IMR-90 (cell line): ENCODE measurements at regions not wholly inside any gene's neighbourhood (a gene's known extent, or its start where the extent isn't known, plus 50 kb on each side); places are given as distances from the start of the nearest gene placed in this dataset.

ENCODE experiments used
- ATAC-seq: fragments of 200-7000 bp; cut with Tn5 transposase; 2 replicates; pipeline ENCODE4 v1.9.1; 2020; ENCODE audit warnings: low read depth, mild to moderate bottlenecking, moderate library complexity
- BruUV-seq: library from RNA; stranded (reverse); fragments of 400-500 nt; replicated peaks from 2 replicates; lab custom pipeline; 2021; lab: Mats Ljungman, UMichigan
- CTCF ChIA-PET: fragments of 300-600 bp; formaldehyde crosslinking; extraction: SDS; loops from one replicate; lab custom pipeline; 2021; ENCODE audit warnings: antibody characterized with exemption; lab: Yijun Ruan, JAX
- POLR2A ChIA-PET: fragments of 300-600 bp; sonication (Branson Sonifier 250); formaldehyde crosslinking; loops from one replicate; lab custom pipeline; 2022; ENCODE audit warnings: antibody characterized with exemption; ENCODE audit not compliant: unreplicated experiment; lab: Charles Lee
- DNase-seq: peaks from one replicate; pipeline ENCODE4 v3.0.0; 2013
- H2AFZ ChIP-seq: replicated peaks from 2 replicates; pipeline ENCODE3; 2013; ENCODE audit warnings: low read length, mild to moderate bottlenecking; ENCODE audit not compliant: poor library complexity
- H2AK5ac ChIP-seq: 2 replicates; pipeline ENCODE4 v1.6.1; 2013; ENCODE audit warnings: low read depth, low read length, inconsistent platforms
- H2AK9ac ChIP-seq: replicated peaks from 2 replicates; pipeline ENCODE3; 2013; ENCODE audit warnings: mild to moderate bottlenecking, low read depth, low read length, moderate library complexity; ENCODE audit not compliant: poor library complexity
- H2BK120ac ChIP-seq: 2 replicates; pipeline ENCODE4 v1.6.1; 2013; ENCODE audit warnings: low read depth, low read length, inconsistent platforms
- H2BK15ac ChIP-seq: 3 replicates; pipeline ENCODE4 v1.6.1; 2013; ENCODE audit warnings: low read depth, low read length, inconsistent platforms
- H2BK20ac ChIP-seq: 2 replicates; pipeline ENCODE4 v1.6.1; 2013; ENCODE audit warnings: low read depth, mild to moderate bottlenecking, inconsistent platforms, low read length, moderate library complexity
- H2BK5ac ChIP-seq: 2 replicates; pipeline ENCODE4 v1.6.1; 2013; ENCODE audit warnings: mild to moderate bottlenecking, low read depth, low read length, inconsistent platforms; ENCODE audit not compliant: poor library complexity, severe bottlenecking
- H3K14ac ChIP-seq: replicated peaks from 2 replicates; pipeline ENCODE4 v1.6.1; 2013; ENCODE audit warnings: low read depth, low read length, inconsistent platforms
- H3K18ac ChIP-seq: 2 replicates; pipeline ENCODE4 v1.6.1; 2013; ENCODE audit warnings: low read depth, low read length, control low read depth
- H3K23ac ChIP-seq: 2 replicates; pipeline ENCODE4 v1.6.1; 2013; ENCODE audit warnings: low read depth, low read length, inconsistent platforms
- H3K27ac ChIP-seq: 2 replicates; pipeline ENCODE4 v1.5.1; 2013; ENCODE audit warnings: mild to moderate bottlenecking, control low read depth, low read length; ENCODE audit not compliant: insufficient read depth
- H3K27me3 ChIP-seq: 2 replicates; pipeline ENCODE4 v1.6.1; 2013; ENCODE audit warnings: low read length; ENCODE audit not compliant: control insufficient read depth, insufficient read depth
- H3K36me3 ChIP-seq: 2 replicates; pipeline ENCODE4 v1.6.1; 2013; ENCODE audit warnings: low read length, mixed read lengths; ENCODE audit not compliant: control insufficient read depth, insufficient read depth
- H3K4ac ChIP-seq: 2 replicates; pipeline ENCODE4 v1.6.1; 2013; ENCODE audit warnings: low read depth, low read length, inconsistent platforms
- H3K4me1 ChIP-seq: 2 replicates; pipeline ENCODE4 v1.6.1; 2013; ENCODE audit warnings: low read length, mixed read lengths; ENCODE audit not compliant: control insufficient read depth, insufficient read depth
- H3K4me2 ChIP-seq: 2 replicates; pipeline ENCODE4 v1.6.1; 2013; ENCODE audit warnings: low read depth, mild to moderate bottlenecking, control low read depth, low read length, moderate library complexity
- H3K4me3 ChIP-seq: 2 replicates; pipeline ENCODE4 v1.5.1; 2013; ENCODE audit warnings: low read depth, mild to moderate bottlenecking, control low read depth, low read length, moderate library complexity; ENCODE audit not compliant: insufficient read depth
- H3K56ac ChIP-seq: 2 replicates; pipeline ENCODE4 v1.6.1; 2013; ENCODE audit warnings: low read length, inconsistent platforms; ENCODE audit not compliant: insufficient read depth; ENCODE audit errors: extremely low read depth
- H3K79me1 ChIP-seq, 2 experiments: 2 replicates each; pipeline ENCODE4 v1.6.1; 2013; ENCODE audit warnings: low read length in 2 of 2, inconsistent platforms in 1 of 2, low read depth in 1 of 2
- H3K9ac ChIP-seq: 2 replicates; pipeline ENCODE4 v1.6.1; 2013; ENCODE audit warnings: low read depth, low read length, control low read depth
- H3K9me1 ChIP-seq: 2 replicates; pipeline ENCODE4 v1.6.1; 2013; ENCODE audit warnings: low read length, inconsistent platforms; ENCODE audit not compliant: insufficient read depth
- H3K9me3 ChIP-seq: 2 replicates; pipeline ENCODE4 v1.6.1; 2013; ENCODE audit warnings: low read length; ENCODE audit not compliant: control insufficient read depth, insufficient read depth
- H4K20me1 ChIP-seq: 2 replicates; pipeline ENCODE4 v1.6.1; 2013; ENCODE audit warnings: low read length, inconsistent platforms; ENCODE audit not compliant: insufficient read depth
- H4K5ac ChIP-seq: 2 replicates; pipeline ENCODE4 v1.6.1; 2013; ENCODE audit warnings: mild to moderate bottlenecking, low read depth, low read length, control low read depth
- H4K8ac ChIP-seq, 2 experiments: 2 replicates each; pipeline ENCODE4 v1.6.1; 2013; ENCODE audit warnings: low read depth in 2 of 2, low read length in 2 of 2, control low read depth in 1 of 2, inconsistent platforms in 1 of 2
- H4K91ac ChIP-seq: 2 replicates; pipeline ENCODE4 v1.6.1; 2013; ENCODE audit warnings: low read depth, low read length, inconsistent platforms; ENCODE audit not compliant: insufficient read depth
- BHLHE40 ChIP-seq: fragments of 150-350 bp; IDR thresholded peaks from 2 replicates; pipeline ENCODE4 v1.6.1; 2016; ENCODE audit warnings: mild to moderate bottlenecking, low read depth, low read length
- CEBPB ChIP-seq: IDR thresholded peaks from 2 replicates; pipeline ENCODE4 v1.6.1; 2012; ENCODE audit warnings: low read depth, low read length, improper control_type of control experiment
- CHD1 ChIP-seq: IDR thresholded peaks from 2 replicates; pipeline ENCODE4 v1.6.1; 2012; ENCODE audit warnings: low read depth, low read length, improper control_type of control experiment
- FOS ChIP-seq: fragments of 150-350 bp; IDR thresholded peaks from 2 replicates; pipeline ENCODE4 v1.6.1; 2016; ENCODE audit warnings: low read depth, low read length
- MAFK ChIP-seq: IDR thresholded peaks from 2 replicates; pipeline ENCODE4 v1.6.1; 2012; ENCODE audit warnings: low read depth, low read length, improper control_type of control experiment
- NFE2L2 ChIP-seq: fragments of 150-350 bp; IDR thresholded peaks from 2 replicates; pipeline ENCODE4 v1.6.1; 2016; ENCODE audit warnings: low read depth, mild to moderate bottlenecking, low read length
- POLR2A ChIP-seq: IDR thresholded peaks from 2 replicates; pipeline ENCODE4 v1.6.1; 2012; ENCODE audit warnings: mild to moderate bottlenecking, low read depth, low read length
- RCOR1 ChIP-seq: IDR thresholded peaks from 2 replicates; pipeline ENCODE4 v1.6.1; 2012; ENCODE audit warnings: mild to moderate bottlenecking, low read length, improper control_type of control experiment; ENCODE audit not compliant: insufficient replicate concordance
- RFX5 ChIP-seq: IDR thresholded peaks from 2 replicates; pipeline ENCODE4 v1.8.0; 2012; ENCODE audit warnings: low read depth, mild to moderate bottlenecking, low read length, moderate library complexity
- SMC3 ChIP-seq: fragments of 150-350 bp; IDR thresholded peaks from 2 replicates; pipeline ENCODE4 v1.6.1; 2016; ENCODE audit warnings: low read depth, mild to moderate bottlenecking, antibody characterized with exemption, low read length, moderate library complexity
- WGBS, 2 experiments: methylation state at CpG; one replicate each; pipeline versions ENCODE4 v1.1.5 to v1.1.7; 2013; ENCODE audit warnings: missing lambda C conversion rate in 2 of 2; ENCODE audit not compliant: insufficient read length in 1 of 2; ENCODE audit errors: extremely low coverage in 2 of 2; 5-methylcytosine and 5-hydroxymethylcytosine counted together
- dilution Hi-C: fragments of 300-500 bp; cut with HindIII; formaldehyde crosslinking; loops from one replicate; pipeline ENCODE4 v1.14.3; 2018; ENCODE audit warnings: low sequenced_read_pairs; ENCODE audit not compliant: unreplicated experiment
- in situ Hi-C: fragments of 300-500 bp; cut with MboI; formaldehyde crosslinking; loops from 3 replicates; pipeline ENCODE4 v1.14.3; 2019; ENCODE audit warnings: low sequenced_read_pairs, inconsistent platforms, mixed read lengths
- intact Hi-C: fragments of 100-400 bp; cut with micrococcal nuclease; formaldehyde crosslinking; loops from 2 replicates; pipeline ENCODE4 v1.10.0; 2022
- TF ChIP-seq, protein P1 (sequence below): fragments of 150-350 bp; IDR thresholded peaks from 2 replicates; pipeline ENCODE4 v1.6.1; 2017; ENCODE audit warnings: mild to moderate bottlenecking, antibody characterized with exemption, low read length, low read depth
- TF ChIP-seq, protein P2 (sequence below): conservative IDR thresholded peaks from 2 replicates; pipeline ENCODE4 v1.5.1; 2012; ENCODE audit warnings: mild to moderate bottlenecking, low read depth, low read length, improper control_type of control experiment
- TF ChIP-seq, protein P3 (sequence below): fragments of 150-350 bp; IDR thresholded peaks from 2 replicates; pipeline ENCODE4 v1.6.1; 2016; ENCODE audit warnings: low read depth, mild to moderate bottlenecking, low read length, moderate library complexity, borderline replicate concordance

DNA sequence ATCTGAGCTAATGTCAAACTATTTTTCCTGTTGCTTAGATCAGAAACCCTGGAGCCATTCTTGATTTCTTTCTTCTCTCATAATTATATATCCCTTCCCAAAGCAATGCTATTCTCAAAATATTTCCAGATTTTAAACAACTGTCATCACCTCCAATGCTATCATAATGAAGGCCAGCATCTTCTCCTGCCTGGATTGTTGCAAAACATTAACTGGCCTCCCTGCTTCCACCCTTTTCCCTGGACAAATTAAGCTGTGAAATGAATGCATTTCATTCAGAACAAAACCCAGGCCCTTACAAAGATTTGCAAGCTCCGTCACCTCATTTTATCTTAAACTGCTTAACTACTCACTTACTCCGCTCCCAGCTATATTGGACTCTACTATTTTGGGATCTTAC, 535.3 kb upstream of the HS3ST5 start:
- dilution Hi-C loops = no loop called here

More for the DNA sequence above, 535.3 kb upstream of the HS3ST5 start:
- Histone ChIP-seq H3K4me2 (no peak overlapping the region), H2BK15ac (no peak overlapping the region), H2BK20ac (no peak overlapping the region), H4K8ac (no peak overlapping the region), H3K4ac (no peak overlapping the region), H2BK120ac (no peak overlapping the region), H3K9ac (no peak overlapping the region), H4K91ac (no peak overlapping the region), H3K9me3 (peaks cover 2% of the 10 kb centered on the region), H3K4me3 (no peak overlapping the region), H2AK5ac (no peak overlapping the region), H4K20me1 (no peaks in the 10 kb centered on the region), H4K5ac (no peak overlapping the region), H2BK5ac (no peak overlapping the region), H2AK9ac (no peak overlapping the region), H2AFZ (no peak overlapping the region), H3K36me3 (no peaks in the 10 kb centered on the region), H3K56ac (no peak overlapping the region), H3K4me1 (no peaks in the 10 kb centered on the region), H3K14ac (no peak overlapping the region), H3K27me3 (no peaks in the 10 kb centered on the region), H3K23ac (no peak overlapping the region), H3K9me1 (no peaks in the 10 kb centered on the region), H3K27ac (no peak overlapping the region), H3K18ac (no peak overlapping the region), H3K79me1 (no peaks in the 10 kb centered on the region)
- ChIA-PET POLR2A (no interaction called here), CTCF (no interaction called here)
- TF ChIP-seq CHD1 (no peak), POLR2A (no peak), BHLHE40 (no peak), FOS (no peak), NFE2L2 (no peak), MAFK (no peak), CEBPB (no peak), RFX5 (no peak), RCOR1 (no peak), SMC3 (no peak)
- TF ChIP-seq, protein P1, sequence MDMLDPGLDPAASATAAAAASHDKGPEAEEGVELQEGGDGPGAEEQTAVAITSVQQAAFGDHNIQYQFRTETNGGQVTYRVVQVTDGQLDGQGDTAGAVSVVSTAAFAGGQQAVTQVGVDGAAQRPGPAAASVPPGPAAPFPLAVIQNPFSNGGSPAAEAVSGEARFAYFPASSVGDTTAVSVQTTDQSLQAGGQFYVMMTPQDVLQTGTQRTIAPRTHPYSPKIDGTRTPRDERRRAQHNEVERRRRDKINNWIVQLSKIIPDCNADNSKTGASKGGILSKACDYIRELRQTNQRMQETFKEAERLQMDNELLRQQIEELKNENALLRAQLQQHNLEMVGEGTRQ = no peak
- TF ChIP-seq, protein P2, sequence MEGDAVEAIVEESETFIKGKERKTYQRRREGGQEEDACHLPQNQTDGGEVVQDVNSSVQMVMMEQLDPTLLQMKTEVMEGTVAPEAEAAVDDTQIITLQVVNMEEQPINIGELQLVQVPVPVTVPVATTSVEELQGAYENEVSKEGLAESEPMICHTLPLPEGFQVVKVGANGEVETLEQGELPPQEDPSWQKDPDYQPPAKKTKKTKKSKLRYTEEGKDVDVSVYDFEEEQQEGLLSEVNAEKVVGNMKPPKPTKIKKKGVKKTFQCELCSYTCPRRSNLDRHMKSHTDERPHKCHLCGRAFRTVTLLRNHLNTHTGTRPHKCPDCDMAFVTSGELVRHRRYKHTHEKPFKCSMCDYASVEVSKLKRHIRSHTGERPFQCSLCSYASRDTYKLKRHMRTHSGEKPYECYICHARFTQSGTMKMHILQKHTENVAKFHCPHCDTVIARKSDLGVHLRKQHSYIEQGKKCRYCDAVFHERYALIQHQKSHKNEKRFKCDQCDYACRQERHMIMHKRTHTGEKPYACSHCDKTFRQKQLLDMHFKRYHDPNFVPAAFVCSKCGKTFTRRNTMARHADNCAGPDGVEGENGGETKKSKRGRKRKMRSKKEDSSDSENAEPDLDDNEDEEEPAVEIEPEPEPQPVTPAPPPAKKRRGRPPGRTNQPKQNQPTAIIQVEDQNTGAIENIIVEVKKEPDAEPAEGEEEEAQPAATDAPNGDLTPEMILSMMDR = no peak
- TF ChIP-seq, protein P3, sequence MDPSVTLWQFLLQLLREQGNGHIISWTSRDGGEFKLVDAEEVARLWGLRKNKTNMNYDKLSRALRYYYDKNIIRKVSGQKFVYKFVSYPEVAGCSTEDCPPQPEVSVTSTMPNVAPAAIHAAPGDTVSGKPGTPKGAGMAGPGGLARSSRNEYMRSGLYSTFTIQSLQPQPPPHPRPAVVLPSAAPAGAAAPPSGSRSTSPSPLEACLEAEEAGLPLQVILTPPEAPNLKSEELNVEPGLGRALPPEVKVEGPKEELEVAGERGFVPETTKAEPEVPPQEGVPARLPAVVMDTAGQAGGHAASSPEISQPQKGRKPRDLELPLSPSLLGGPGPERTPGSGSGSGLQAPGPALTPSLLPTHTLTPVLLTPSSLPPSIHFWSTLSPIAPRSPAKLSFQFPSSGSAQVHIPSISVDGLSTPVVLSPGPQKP = no peak
- no TSS peak for BruUV-seq
- no CpG with 5 or more reads among the region's 2 CpGs for WGBS, 2 experiments
- in situ Hi-C loops (no loop called here), intact Hi-C loops (no loop called here)
- no peak for DNase-seq
- ATAC-seq = no peak
